ENCODE measurements at regions not wholly inside any gene's neighbourhood (a gene's known extent, or its start where the extent isn't known, plus 50 kb on each side); places are given as distances from the start of the nearest gene placed in this dataset.
A peak's percentile ranks its signal among the peaks of the same experiment; 100 is the strongest.

DNA sequence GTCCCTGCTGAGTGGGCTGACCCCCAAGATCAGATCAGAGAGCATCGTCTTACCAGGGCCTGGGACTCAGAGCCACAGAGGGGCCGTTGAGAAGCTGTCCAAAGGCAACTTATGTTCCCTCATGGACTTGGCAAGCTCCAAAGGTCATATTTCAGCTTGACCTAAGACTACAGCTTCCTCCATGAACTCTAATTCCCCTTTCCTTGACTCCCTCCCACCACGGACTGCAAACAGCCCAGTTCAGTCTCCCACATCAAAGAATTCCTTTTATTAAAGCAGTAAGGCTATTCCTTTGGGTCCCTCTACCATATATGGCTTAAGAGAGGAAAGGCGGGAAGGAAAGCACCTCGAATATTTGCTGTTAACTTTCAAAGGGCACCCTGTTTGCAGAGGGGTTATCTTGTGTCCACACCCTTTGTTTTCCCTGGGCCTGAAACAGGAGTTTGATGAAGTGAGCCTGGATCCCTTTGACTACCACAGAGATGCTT lies 146.1 kb upstream of the THBS1 start:
- in situ Hi-C loops (cut with HindIII; ENCODE audit: extremely low pct_ligation_motif_present, low pct_unique_long_range_greater_than_20kb): loop anchor here (10.0 kb wide), 2 partner anchors 150 to 260 kb away; partner anchors contain the start of gene THBS1
- H3K4me1 ChIP-seq (ENCODE audit: insufficient read depth, low read length): peaks cover 66% of the 10 kb centered on the region
- H3K9me3 ChIP-seq (ENCODE audit: low read length): no peaks in the 10 kb centered on the region
- H3K4me2 ChIP-seq (ENCODE audit: low read depth, low read length): peak overlapping the region; percentile 49
- H4K20me1 ChIP-seq (ENCODE audit: insufficient read depth, low read length): no peaks in the 10 kb centered on the region
- ChIA-PET POLR2A (no interaction called here), CTCF (ENCODE audit: low intra/inter-chr PET ratio, low total read pairs) (no interaction called here)
- WGBS (ENCODE audit: low lambda C conversion rate): 2% methylated on average over 3 of the region's 5 CpGs
- H3K36me3 ChIP-seq (replicated peaks in 1 of 2; ENCODE audit: control insufficient read depth in 1 of 2, insufficient read depth in 2 of 2, low read length in 2 of 2): no peaks in the 10 kb centered on the region
- no peak overlapping the region for H3K4me3 ChIP-seq (replicated peaks in 1 of 3; ENCODE audit: insufficient read depth in 1 of 3, low read depth in 2 of 3, low read length in 3 of 3)
- H2AFZ ChIP-seq (ENCODE audit: low read length): no peak overlapping the region
- intact Hi-C loops (cut with micrococcal nuclease; ENCODE audit: unreplicated experiment): loop anchor here (1.0 to 10.0 kb wide), 7 partner anchors 21 to 307 kb away; partner anchors contain the start of gene THBS1
- FAIRE-seq (peak; percentile 99), ATAC-seq (peak; percentile 96), DNase-seq (ENCODE audit: low spot score) (peak; percentile 98)
- no peak overlapping the region for H3K9ac ChIP-seq (ENCODE audit: insufficient read depth, low read depth, low read length)
- H3K27me3 ChIP-seq (ENCODE audit: control insufficient read depth in 1 of 2, insufficient read depth in 2 of 2, low read length in 2 of 2): no peaks in the 10 kb centered on the region
- BruUV-seq (replicated peaks): no TSS peak
- H3K27ac ChIP-seq (ENCODE audit: extremely low read length, insufficient read depth, low read length): peak overlapping the region; percentile 40
- no peaks in the 10 kb centered on the region for H3K79me2 ChIP-seq (ENCODE audit: insufficient read depth, low read length)
- peak; percentile 46; the same call in 1 of the 2 replicates for TF ChIP-seq HNF4G (IDR thresholded peaks at IDR 0.05; ENCODE audit: borderline replicate concordance, low read depth, low read length)
- no peak for TF ChIP-seq HNF4G (CRISPR knock-in tag; IDR thresholded peaks at IDR 0.05; ENCODE audit: borderline replicate concordance, low read depth)
- 0 out of 2 replicates have a peak, but pooled peaks have one; percentile 54 for TF ChIP-seq ZNF792 (CRISPR knock-in tag; IDR thresholded peaks at IDR 0.05)
- TF ChIP-seq NPAS2 (CRISPR knock-in tag; IDR thresholded peaks at IDR 0.05; ENCODE audit: borderline replicate concordance): no peak
- no peak for TF ChIP-seq XBP1 (CRISPR knock-in tag; IDR thresholded peaks at IDR 0.05)
- TF ChIP-seq CCDC6 (CRISPR knock-in tag; IDR thresholded peaks at IDR 0.05): peak; percentile 52; the same call in 1 of the 2 replicates
- TF ChIP-seq PAXIP1 (CRISPR knock-in tag; conservative IDR thresholded peaks at IDR 0.05): peak; percentile 69
- TF ChIP-seq KLF16 (CRISPR knock-in tag; IDR thresholded peaks at IDR 0.05): peak in 1 of 2 experiments; percentile 45; a peak in 1 of 4 replicates
- TF ChIP-seq ZMYM3 (CRISPR knock-in tag; IDR thresholded peaks at IDR 0.05): 0 out of 2 replicates have a peak, but pooled peaks have one; percentile 22
- peak; percentile 77 for TF ChIP-seq NFIC (IDR thresholded peaks at IDR 0.05; ENCODE audit: low read length)
- TF ChIP-seq POGZ (CRISPR knock-in tag; IDR thresholded peaks at IDR 0.05): peak; percentile 72
- TF ChIP-seq, protein P1, sequence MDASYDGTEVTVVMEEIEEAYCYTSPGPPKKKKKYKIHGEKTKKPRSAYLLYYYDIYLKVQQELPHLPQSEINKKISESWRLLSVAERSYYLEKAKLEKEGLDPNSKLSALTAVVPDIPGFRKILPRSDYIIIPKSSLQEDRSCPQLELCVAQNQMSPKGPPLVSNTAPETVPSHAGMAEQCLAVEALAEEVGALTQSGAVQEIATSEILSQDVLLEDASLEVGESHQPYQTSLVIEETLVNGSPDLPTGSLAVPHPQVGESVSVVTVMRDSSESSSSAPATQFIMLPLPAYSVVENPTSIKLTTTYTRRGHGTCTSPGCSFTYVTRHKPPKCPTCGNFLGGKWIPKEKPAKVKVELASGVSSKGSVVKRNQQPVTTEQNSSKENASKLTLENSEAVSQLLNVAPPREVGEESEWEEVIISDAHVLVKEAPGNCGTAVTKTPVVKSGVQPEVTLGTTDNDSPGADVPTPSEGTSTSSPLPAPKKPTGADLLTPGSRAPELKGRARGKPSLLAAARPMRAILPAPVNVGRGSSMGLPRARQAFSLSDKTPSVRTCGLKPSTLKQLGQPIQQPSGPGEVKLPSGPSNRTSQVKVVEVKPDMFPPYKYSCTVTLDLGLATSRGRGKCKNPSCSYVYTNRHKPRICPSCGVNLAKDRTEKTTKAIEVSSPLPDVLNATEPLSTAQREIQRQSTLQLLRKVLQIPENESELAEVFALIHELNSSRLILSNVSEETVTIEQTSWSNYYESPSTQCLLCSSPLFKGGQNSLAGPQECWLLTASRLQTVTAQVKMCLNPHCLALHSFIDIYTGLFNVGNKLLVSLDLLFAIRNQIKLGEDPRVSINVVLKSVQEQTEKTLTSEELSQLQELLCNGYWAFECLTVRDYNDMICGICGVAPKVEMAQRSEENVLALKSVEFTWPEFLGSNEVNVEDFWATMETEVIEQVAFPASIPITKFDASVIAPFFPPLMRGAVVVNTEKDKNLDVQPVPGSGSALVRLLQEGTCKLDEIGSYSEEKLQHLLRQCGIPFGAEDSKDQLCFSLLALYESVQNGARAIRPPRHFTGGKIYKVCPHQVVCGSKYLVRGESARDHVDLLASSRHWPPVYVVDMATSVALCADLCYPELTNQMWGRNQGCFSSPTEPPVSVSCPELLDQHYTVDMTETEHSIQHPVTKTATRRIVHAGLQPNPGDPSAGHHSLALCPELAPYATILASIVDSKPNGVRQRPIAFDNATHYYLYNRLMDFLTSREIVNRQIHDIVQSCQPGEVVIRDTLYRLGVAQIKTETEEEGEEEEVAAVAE (CRISPR knock-in tag; IDR thresholded peaks at IDR 0.05; ENCODE audit: borderline replicate concordance): 0 out of 2 replicates have a peak, but pooled peaks have one; percentile 17
- TF ChIP-seq ZGPAT (CRISPR knock-in tag; IDR thresholded peaks at IDR 0.05): peak; percentile 77; the same call in 1 of the 2 replicates
- no peak for TF ChIP-seq NFKB2 (CRISPR knock-in tag; IDR thresholded peaks at IDR 0.05; ENCODE audit: borderline replicate concordance)
- peak; percentile 98 for TF ChIP-seq SRF (IDR thresholded peaks at IDR 0.05; ENCODE audit: low read depth, low read length)
- peak; percentile 47; the same call in 1 of the 2 replicates for TF ChIP-seq ZNF331 (CRISPR knock-in tag; IDR thresholded peaks at IDR 0.05)
